ENCODE measurements at regions not wholly inside any gene's neighbourhood (a gene's known extent, or its start where the extent isn't known, plus 50 kb on each side); places are given as distances from the start of the nearest gene placed in this dataset.

DNA sequence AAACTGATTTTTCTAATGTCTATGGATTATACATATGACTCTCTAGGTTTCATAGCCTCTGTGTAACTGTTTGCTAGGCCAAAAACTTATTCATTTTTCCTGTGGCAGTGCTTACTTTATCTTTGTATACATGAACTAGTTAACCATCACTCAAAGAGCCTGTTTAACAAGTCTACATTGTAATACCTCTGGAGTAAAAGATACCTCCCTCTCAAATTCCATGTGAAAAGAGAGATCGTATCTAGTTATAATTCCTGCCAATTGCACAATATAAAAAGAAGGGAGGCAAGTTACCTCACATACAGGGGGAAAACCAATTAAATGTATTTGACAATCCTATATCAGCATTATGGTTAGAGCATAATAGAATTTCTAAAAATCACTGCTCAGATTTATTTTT is 271.9 kb upstream of the ST8SIA4 start:
- H2BK20ac ChIP-seq (ENCODE audit: low read length), result no peak overlapping the region
- H3K27me3 ChIP-seq (replicated peaks in 1 of 4; ENCODE audit: control insufficient read depth in 3 of 4, extremely low read depth in 1 of 4, insufficient read depth in 3 of 4, low read length in 3 of 4), result no peaks in the 10 kb centered on the region
- no peak overlapping the region for H3K14ac ChIP-seq (ENCODE audit: insufficient read length)
- H2BK12ac ChIP-seq (ENCODE audit: low read depth, low read length), result no peak overlapping the region
- WGBS, 2 experiments (ENCODE audit: extremely low coverage in 1 of 2, insufficient coverage in 1 of 2, insufficient read length in 1 of 2, insufficient replicate concordance in 2 of 2, low coverage in 1 of 2, low lambda C conversion rate in 2 of 2, missing lambda C conversion rate in 1 of 2), result 100% methylated on average over 1 of the region's 1 CpG; no CpG with 5 or more reads in 1 of the 2 experiments
- no peak overlapping the region for H3K18ac ChIP-seq (ENCODE audit: extremely low read depth, low read length)
- H3K4ac ChIP-seq (replicated peaks; ENCODE audit: insufficient read length, low read depth, low read length), result no peak overlapping the region
- no peaks in the 10 kb centered on the region for H3K4me1 ChIP-seq (replicated peaks in 1 of 4; ENCODE audit: control insufficient read depth in 3 of 4, insufficient read depth in 4 of 4, low read length in 3 of 4)
- H3K27ac ChIP-seq (ENCODE audit: low read depth, low read length), result no peak overlapping the region
- no peak overlapping the region for H2BK15ac ChIP-seq (ENCODE audit: low read length)
- H2BK120ac ChIP-seq (replicated peaks; ENCODE audit: low read depth, low read length), result no peak overlapping the region
- H3K79me1 ChIP-seq (ENCODE audit: low read depth, low read length), result no peaks in the 10 kb centered on the region
- ChIA-PET POLR2A (ENCODE audit: partially characterized antibody) (no interaction called here), CTCF (ENCODE audit: partially characterized antibody) (no interaction called here)
- H2AFZ ChIP-seq (ENCODE audit: low read length), result no peak overlapping the region
- no peak overlapping the region for H3K23ac ChIP-seq (ENCODE audit: insufficient read length)
- peaks cover 13 to 15% of the 10 kb centered on the region in 2 experiments for H3K9me3 ChIP-seq (ENCODE audit: insufficient read depth in 2 of 2, low read depth in 1 of 2, low read length in 1 of 2)
- TF ChIP-seq ASH2L (IDR thresholded peaks at IDR 0.05; ENCODE audit: low read length), result no peak
- TF ChIP-seq TAF7 (optimal IDR thresholded peaks at IDR 0.05; ENCODE audit: borderline replicate concordance, low read depth, low read length), result no peak
- no peak for TF ChIP-seq TCF12 (IDR thresholded peaks at IDR 0.05; ENCODE audit: low read depth, low read length)
- TF ChIP-seq, protein P1, sequence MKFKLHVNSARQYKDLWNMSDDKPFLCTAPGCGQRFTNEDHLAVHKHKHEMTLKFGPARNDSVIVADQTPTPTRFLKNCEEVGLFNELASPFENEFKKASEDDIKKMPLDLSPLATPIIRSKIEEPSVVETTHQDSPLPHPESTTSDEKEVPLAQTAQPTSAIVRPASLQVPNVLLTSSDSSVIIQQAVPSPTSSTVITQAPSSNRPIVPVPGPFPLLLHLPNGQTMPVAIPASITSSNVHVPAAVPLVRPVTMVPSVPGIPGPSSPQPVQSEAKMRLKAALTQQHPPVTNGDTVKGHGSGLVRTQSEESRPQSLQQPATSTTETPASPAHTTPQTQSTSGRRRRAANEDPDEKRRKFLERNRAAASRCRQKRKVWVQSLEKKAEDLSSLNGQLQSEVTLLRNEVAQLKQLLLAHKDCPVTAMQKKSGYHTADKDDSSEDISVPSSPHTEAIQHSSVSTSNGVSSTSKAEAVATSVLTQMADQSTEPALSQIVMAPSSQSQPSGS (IDR thresholded peaks at IDR 0.05; ENCODE audit: low read length), result no peak
- no peak for TF ChIP-seq POLR2AphosphoS5 (IDR thresholded peaks at IDR 0.05; ENCODE audit: low read depth, low read length)
- no peak for TF ChIP-seq CBX5 (IDR thresholded peaks at IDR 0.05; ENCODE audit: low read depth, low read length)
- TF ChIP-seq, protein P2, sequence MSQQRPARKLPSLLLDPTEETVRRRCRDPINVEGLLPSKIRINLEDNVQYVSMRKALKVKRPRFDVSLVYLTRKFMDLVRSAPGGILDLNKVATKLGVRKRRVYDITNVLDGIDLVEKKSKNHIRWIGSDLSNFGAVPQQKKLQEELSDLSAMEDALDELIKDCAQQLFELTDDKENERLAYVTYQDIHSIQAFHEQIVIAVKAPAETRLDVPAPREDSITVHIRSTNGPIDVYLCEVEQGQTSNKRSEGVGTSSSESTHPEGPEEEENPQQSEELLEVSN (IDR thresholded peaks at IDR 0.05), result no peak
- TF ChIP-seq, protein P3, sequence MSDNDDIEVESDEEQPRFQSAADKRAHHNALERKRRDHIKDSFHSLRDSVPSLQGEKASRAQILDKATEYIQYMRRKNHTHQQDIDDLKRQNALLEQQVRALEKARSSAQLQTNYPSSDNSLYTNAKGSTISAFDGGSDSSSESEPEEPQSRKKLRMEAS (IDR thresholded peaks at IDR 0.05), result no peak
- TF ChIP-seq SP1 (IDR thresholded peaks at IDR 0.05; ENCODE audit: low read depth, low read length), result no peak
- TF ChIP-seq SRF (IDR thresholded peaks at IDR 0.05; ENCODE audit: low read depth, low read length), result no peak
- TF ChIP-seq TEAD4 (IDR thresholded peaks at IDR 0.05; ENCODE audit: low read depth, low read length), result no peak
- no peak for TF ChIP-seq CREB1 (IDR thresholded peaks at IDR 0.05)
- TF ChIP-seq MAFK (IDR thresholded peaks at IDR 0.05; ENCODE audit: low read depth, low read length), result no peak
- no peak for TF ChIP-seq FOSL1 (IDR thresholded peaks at IDR 0.05; ENCODE audit: insufficient read depth, low read depth, low read length)
- TF ChIP-seq CHD2 (IDR thresholded peaks at IDR 0.05; ENCODE audit: low read length), result no peak
- no peak overlapping the region for H2BK5ac ChIP-seq (ENCODE audit: low read depth, low read length)
- no peak overlapping the region for H3K4me3 ChIP-seq (ENCODE audit: extremely low read depth in 1 of 4, insufficient read depth in 2 of 4, low read depth in 3 of 4, low read length in 4 of 4)
- no peak overlapping the region for H4K8ac ChIP-seq (ENCODE audit: extremely low read depth, insufficient read depth, low read length)
- no peak overlapping the region for H3K9ac ChIP-seq (replicated peaks in 1 of 4; ENCODE audit: extremely low read depth in 1 of 4, low read depth in 3 of 4, low read length in 3 of 4)
- no peaks in the 10 kb centered on the region for H4K20me1 ChIP-seq (replicated peaks in 1 of 2; ENCODE audit: control insufficient read depth in 1 of 2, insufficient read depth in 2 of 2, low read length in 2 of 2)
- H3K36me3 ChIP-seq (ENCODE audit: control insufficient read depth in 2 of 4, insufficient read depth in 4 of 4, low read length in 3 of 4), result no peaks in the 10 kb centered on the region
- H3K79me2 ChIP-seq (ENCODE audit: control insufficient read depth in 1 of 2, insufficient read depth in 2 of 2, low read length in 2 of 2), result no peaks in the 10 kb centered on the region
- no peak overlapping the region for H4K91ac ChIP-seq (replicated peaks; ENCODE audit: insufficient read length, low read length)
- no peak overlapping the region for H3K56ac ChIP-seq (replicated peaks; ENCODE audit: insufficient read length, low read depth, low read length)
- FAIRE-seq, result no peak
- no peak for DNase-seq (ENCODE audit: low read depth in 1 of 2, low spot score in 2 of 2)
- H2AK5ac ChIP-seq (ENCODE audit: low read depth, low read length), result no peak overlapping the region
- no peak overlapping the region for H4K5ac ChIP-seq (ENCODE audit: insufficient read length, low read depth, low read length)
- H3K23me2 ChIP-seq (ENCODE audit: low read depth, low read length), result no peaks in the 10 kb centered on the region
- H3K4me2 ChIP-seq (ENCODE audit: insufficient read depth in 1 of 2, low read depth in 2 of 2, low read length in 2 of 2), result no peak overlapping the region

Measured in H1 (cell line).